GM12891 (cell line): ENCODE measurements at regions not wholly inside any gene's neighbourhood (a gene's known extent, or its start where the extent isn't known, plus 50 kb on each side); places are given as distances from the start of the nearest gene placed in this dataset.

Experiments
- POLR2AphosphoS5 ChIP-seq: IDR thresholded peaks from 2 replicates; pipeline ENCODE4 v1.6.1; 2011; ENCODE audit warnings: low read depth, low read length, control low read depth
- SPI1 ChIP-seq: IDR thresholded peaks from 2 replicates; pipeline ENCODE4 v1.6.1; 2011; ENCODE audit warnings: low read depth, low read length, control low read depth
- TAF1 ChIP-seq: IDR thresholded peaks from 2 replicates; pipeline ENCODE4 v1.6.1; 2011; ENCODE audit warnings: low read depth, low read length, control low read depth

DNA sequence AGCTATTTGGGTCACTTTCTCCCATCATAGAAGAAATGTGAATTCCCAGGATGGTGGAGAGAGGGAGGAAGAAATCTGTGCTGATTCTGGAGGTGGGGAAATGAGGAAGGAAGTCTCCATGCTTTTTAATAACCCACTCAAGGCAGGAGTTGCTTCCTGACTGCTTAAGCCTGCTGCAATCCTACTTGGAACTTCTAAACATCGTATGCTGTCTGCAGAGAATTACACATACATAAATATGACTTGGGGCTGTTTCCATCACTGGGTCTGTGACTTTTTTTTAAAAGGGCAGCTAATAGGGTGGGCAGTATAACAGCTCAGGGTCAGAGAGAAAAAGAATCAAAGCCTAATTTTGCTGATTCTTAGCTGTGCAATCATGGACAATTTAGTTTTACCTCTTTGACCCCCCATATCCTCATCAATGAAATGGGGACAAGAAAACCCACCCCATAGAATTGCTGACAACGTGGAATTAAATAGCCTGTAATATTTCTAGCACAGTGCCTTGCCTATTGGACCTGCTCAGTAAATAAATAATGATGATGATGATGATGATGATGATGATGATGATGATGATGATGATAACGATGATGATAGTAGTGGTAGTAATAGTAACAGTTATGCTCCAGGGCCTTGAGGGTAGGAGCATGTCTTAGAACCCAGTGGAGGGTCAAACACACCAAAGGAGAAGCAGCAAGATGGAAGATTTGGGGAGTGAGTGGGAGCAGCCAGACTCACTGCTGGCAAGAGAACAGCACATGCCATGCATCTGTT lies 166.7 kb upstream of the LRFN2 start:
- TF ChIP-seq POLR2AphosphoS5 (no peak), TAF1 (no peak), SPI1 (no peak)
